Lower leg skin (tissue), 4 donors: ENCODE measurements at regions not wholly inside any gene's neighbourhood (a gene's known extent, or its start where the extent isn't known, plus 50 kb on each side); places are given as distances from the start of the nearest gene placed in this dataset.
"Not testable (repeated sequence)": the region's sequence is repeated elsewhere in the genome, so short reads cannot be mapped to it uniquely, and the experiment has no call there.

Source experiments
- DNase-seq, 2 donors: peaks; one replicate each; pipeline ENCODE4 v3.0.0-alpha.2; 2019; ENCODE audit warnings: low spot score in 2 of 2
- H3K4me3 ChIP-seq: fragments of 200-600 bp; sonication (generic); 2 replicates; pipeline ENCODE4 v1.5.1; 2017; ENCODE audit warnings: mild to moderate bottlenecking, low read depth; ENCODE audit not compliant: poor library complexity, severe bottlenecking
- POLR2A ChIP-seq, 2 donors: fragments of 450-650 bp; IDR thresholded peaks; one replicate each; pipeline ENCODE4 v1.6.1; 2016 to 2017; ENCODE audit warnings: antibody characterized with exemption in 2 of 2, mild to moderate bottlenecking in 1 of 2, moderate library complexity in 1 of 2
- WGBS, 2 donors: methylation state at CpG; one replicate each; pipeline ENCODE4 v1.1.5; 2018; 5-methylcytosine and 5-hydroxymethylcytosine counted together
- intact Hi-C: fragments of 100-400 bp; cut with DNase I; formaldehyde crosslinking; loops from one replicate; pipeline ENCODE4 v1.15.0; 2023; ENCODE audit warnings: low total_unique reads
- TF ChIP-seq, protein P1 (sequence below), 3 donors: fragments of 450-650 bp; IDR thresholded peaks; one replicate each; pipeline ENCODE4 v1.5.1; 2016; ENCODE audit warnings: antibody characterized with exemption in 3 of 3, mild to moderate bottlenecking in 3 of 3, moderate library complexity in 2 of 3

DNA sequence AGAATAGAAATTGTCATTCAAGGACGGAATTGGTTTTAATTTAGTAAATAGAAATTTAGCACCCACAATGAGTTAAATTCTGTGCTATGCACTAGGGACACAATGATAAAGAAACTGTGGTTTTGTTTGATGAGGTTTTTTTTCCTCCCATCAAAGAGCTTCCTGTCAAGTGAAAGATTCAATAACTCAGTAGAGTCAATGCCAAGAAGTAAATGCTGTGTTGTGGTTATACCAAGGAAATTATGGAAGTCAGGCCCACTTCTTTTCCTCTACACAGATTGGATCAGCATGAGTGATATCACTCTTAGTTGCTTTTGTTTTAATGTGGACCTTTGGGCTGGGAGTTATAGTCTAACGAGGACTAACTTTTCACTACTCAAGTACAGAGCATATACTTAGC lies 1269.6 kb upstream of the ADGRL2 start:
- 38 to 42% methylated on average over 2 of the region's 2 CpGs for WGBS, 2 donors
- no peak for DNase-seq
- TF ChIP-seq, protein P1, sequence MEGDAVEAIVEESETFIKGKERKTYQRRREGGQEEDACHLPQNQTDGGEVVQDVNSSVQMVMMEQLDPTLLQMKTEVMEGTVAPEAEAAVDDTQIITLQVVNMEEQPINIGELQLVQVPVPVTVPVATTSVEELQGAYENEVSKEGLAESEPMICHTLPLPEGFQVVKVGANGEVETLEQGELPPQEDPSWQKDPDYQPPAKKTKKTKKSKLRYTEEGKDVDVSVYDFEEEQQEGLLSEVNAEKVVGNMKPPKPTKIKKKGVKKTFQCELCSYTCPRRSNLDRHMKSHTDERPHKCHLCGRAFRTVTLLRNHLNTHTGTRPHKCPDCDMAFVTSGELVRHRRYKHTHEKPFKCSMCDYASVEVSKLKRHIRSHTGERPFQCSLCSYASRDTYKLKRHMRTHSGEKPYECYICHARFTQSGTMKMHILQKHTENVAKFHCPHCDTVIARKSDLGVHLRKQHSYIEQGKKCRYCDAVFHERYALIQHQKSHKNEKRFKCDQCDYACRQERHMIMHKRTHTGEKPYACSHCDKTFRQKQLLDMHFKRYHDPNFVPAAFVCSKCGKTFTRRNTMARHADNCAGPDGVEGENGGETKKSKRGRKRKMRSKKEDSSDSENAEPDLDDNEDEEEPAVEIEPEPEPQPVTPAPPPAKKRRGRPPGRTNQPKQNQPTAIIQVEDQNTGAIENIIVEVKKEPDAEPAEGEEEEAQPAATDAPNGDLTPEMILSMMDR (IDR thresholded peaks at IDR 0.05): no peak
- no peak for TF ChIP-seq POLR2A (IDR thresholded peaks at IDR 0.05)
- no peak overlapping the region for H3K4me3 ChIP-seq
- intact Hi-C loops: no loop called here

DNA sequence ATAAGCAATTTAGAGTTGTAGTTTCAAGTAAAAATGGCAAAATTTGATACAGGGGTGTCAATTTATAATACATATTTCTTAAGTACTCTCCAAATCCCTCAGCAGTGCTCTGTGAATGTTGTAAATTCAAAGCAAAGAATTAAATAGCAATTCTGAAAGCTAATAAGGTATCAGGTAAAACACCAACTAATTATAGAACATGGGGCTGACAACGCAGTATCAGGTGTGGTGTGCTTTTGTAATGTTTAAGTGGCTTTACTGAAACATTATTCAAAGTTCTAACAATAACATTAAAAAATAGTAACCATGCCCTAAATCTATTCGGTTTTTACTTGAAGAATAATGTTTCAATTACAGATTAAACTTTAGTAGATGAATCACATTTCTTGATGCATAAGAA lies 1271.2 kb upstream of the ADGRL2 start:
- intact Hi-C loops: no loop called here
- WGBS, 2 donors: 85 to 87% methylated on average over 2 of the region's 2 CpGs
- DNase-seq: no peak
- no peak for TF ChIP-seq POLR2A (IDR thresholded peaks at IDR 0.05)
- TF ChIP-seq, protein P1 (IDR thresholded peaks at IDR 0.05): no peak
- no peak overlapping the region for H3K4me3 ChIP-seq

DNA sequence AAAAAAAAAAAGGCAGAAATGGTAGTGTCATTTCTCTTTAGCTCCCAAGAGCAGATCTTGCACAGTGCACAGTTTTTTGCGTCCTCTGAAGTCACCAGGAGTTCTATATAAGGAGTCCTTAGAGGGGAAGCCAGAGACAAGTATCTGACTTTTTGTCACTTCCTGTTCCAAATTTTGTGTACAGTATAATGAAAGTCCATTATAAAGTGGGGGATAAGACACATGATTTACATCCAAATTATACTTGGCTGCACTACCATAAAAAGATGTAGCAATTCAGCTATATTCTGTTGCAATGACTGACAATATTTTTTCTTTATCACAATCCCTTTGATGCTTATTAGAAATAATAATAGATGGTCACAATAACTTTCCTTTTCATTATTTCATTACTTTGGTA lies 1276.9 kb upstream of the ADGRL2 start:
- intact Hi-C loops: no loop called here
- 70 to 72% methylated on average over 1 of the region's 1 CpG for whole genome bisulfite sequencing, 2 donors
- no peak for DNase-seq
- TF ChIP-seq POLR2A (IDR thresholded peaks at IDR 0.05): no peak
- TF ChIP-seq, protein P1 (IDR thresholded peaks at IDR 0.05): no peak
- no peak overlapping the region for H3K4me3 ChIP-seq

DNA sequence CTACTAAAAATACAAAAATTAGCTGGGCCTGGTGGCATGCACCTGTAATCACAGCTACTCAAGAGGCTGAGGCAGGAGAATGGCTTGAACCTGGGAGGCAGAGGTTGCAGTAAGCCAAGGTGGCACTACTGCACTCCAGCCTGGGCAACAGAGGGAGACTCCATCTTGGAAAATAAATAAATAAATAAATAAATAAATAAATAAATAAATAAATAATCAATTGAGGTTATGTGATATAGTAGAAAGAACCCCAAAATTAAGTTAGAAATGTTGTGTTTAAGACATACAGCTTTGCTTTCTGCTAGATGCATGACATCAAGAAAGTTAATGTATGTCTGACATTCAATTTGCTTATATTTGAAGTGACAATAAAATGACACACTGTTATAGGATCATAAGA lies 1277.7 kb upstream of the ADGRL2 start:
- intact Hi-C loops, H3K4me3 ChIP-seq, DNase-seq: not testable (repeated sequence)

DNA sequence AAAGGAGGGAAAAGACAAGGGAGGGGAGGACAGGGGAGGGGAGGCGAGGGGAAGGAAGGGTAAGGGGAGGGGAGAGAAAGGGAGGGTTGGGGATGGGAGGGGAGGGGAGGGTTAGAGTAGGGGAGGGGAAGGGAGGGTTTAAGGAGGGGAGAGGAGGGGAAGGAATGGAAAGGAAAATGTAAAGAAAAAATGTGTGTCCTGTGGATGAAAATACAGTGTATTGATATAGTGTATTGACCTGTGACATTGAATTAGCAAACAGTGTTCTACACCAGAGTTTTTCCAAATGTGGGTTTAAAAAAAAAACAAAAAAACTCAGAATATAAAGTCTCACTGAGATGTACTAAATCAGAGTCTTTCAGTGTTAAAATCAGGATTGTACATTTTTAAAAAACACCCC lies 1279.8 kb upstream of the ADGRL2 start:
- 92 to 100% methylated on average over 1 of the region's 1 CpG for WGBS, 2 donors
- no peak overlapping the region for H3K4me3 ChIP-seq
- TF ChIP-seq, protein P1 (IDR thresholded peaks at IDR 0.05): no peak
- TF ChIP-seq POLR2A (IDR thresholded peaks at IDR 0.05): no peak
- DNase-seq: no peak
- intact Hi-C loops: no loop called here

DNA sequence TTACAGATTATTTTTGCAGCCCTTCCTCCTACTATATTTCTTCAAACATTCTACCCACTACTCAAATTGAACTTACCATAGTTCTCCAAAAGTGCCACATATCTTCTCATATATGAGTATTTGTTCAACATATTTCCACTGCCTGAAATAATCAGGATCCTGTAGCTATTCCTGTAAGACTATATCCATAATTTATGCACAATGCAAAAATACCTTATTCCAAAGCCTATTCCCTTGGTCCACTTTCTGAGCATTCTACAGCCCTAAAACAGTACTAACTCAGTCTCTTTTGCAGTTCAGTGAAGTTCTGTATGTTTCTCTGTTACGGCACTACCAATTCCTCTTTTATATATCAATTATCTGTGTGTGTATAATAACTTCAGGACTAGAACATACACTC lies 1283.7 kb upstream of the ADGRL2 start:
- DNase-seq: no peak
- WGBS, 2 donors: 100% methylated on average over 1 of the region's 1 CpG
- TF ChIP-seq POLR2A (IDR thresholded peaks at IDR 0.05): no peak
- TF ChIP-seq, protein P1 (IDR thresholded peaks at IDR 0.05): no peak
- intact Hi-C loops: no loop called here
- no peak overlapping the region for H3K4me3 ChIP-seq
